Ascending aorta (tissue), 2 donors: ENCODE measurements at regions not wholly inside any gene's neighbourhood (a gene's known extent, or its start where the extent isn't known, plus 50 kb on each side); places are given as distances from the start of the nearest gene placed in this dataset.

Experiments
- DNase-seq, 2 donors: peaks; one replicate each; pipeline ENCODE4 v3.0.0-alpha.2; 2019; ENCODE audit warnings: low spot score in 2 of 2
- H3K27ac ChIP-seq, 2 donors: fragments of 200-600 bp; sonication (generic); one replicate each; pipeline ENCODE4 v1.5.1; 2016 to 2017; ENCODE audit warnings: mild to moderate bottlenecking in 1 of 2
- H3K27me3 ChIP-seq: fragments of 200-600 bp; sonication (generic); one replicate; pipeline ENCODE4 v1.5.1; 2017
- H3K36me3 ChIP-seq, 2 donors: fragments of 200-600 bp; sonication (generic); one replicate each; pipeline ENCODE4 v1.5.1; 2016
- H3K4me1 ChIP-seq, 2 donors: fragments of 200-600 bp; sonication (generic); one replicate each; pipeline ENCODE4 v1.5.1; 2016 to 2017; ENCODE audit warnings: mild to moderate bottlenecking in 1 of 2
- H3K4me3 ChIP-seq, 2 donors: fragments of 200-600 bp; sonication (generic); one replicate each; pipeline ENCODE4 v1.5.1; 2016 to 2017; ENCODE audit warnings: mild to moderate bottlenecking in 1 of 2
- H3K9me3 ChIP-seq, 2 donors: fragments of 200-600 bp; sonication (generic); one replicate each; pipeline ENCODE4 v1.5.1; 2016
- CTCF ChIP-seq, 3 experiments: fragments of 200-600 bp in 2 of 3; fragments of 450-650 bp in 1 of 3; sonication (generic) in 2 of 3; IDR thresholded peaks; one replicate each; pipeline ENCODE4 v1.5.1; 2016 to 2019; ENCODE audit warnings: antibody characterized with exemption in 3 of 3, mild to moderate bottlenecking in 1 of 3, moderate library complexity in 1 of 3
- intact Hi-C: fragments of 100-400 bp; cut with DNase I; formaldehyde crosslinking; loops from one replicate; pipeline ENCODE4 v1.15.1; 2023

- Histone ChIP-seq H3K27ac (no peak overlapping the region), H3K36me3 (no peaks in the 10 kb centered on the region), H3K9me3 (no peaks in the 10 kb centered on the region), H3K4me1 (no peaks in the 10 kb centered on the region), H3K4me3 (no peak overlapping the region), H3K27me3 (no peaks in the 10 kb centered on the region)
- no peak for TF ChIP-seq CTCF (IDR thresholded peaks at IDR 0.05)
- intact Hi-C loops = no loop called here
- DNase-seq = no peak
Observed at GRCh38 chr5:5629607-5629978, 207.1 kb downstream of the ICE1 start.

GRCh38 chr5:5628866-5629606 is 206.6 kb downstream of the ICE1 start:
- TF ChIP-seq CTCF (IDR thresholded peaks at IDR 0.05) = no peak
- intact Hi-C loops = no loop called here
- Histone ChIP-seq H3K27me3 (no peaks in the 10 kb centered on the region), H3K9me3 (no peaks in the 10 kb centered on the region), H3K27ac (no peak overlapping the region), H3K36me3 (no peaks in the 10 kb centered on the region), H3K4me3 (no peak overlapping the region), H3K4me1 (no peaks in the 10 kb centered on the region)
- DNase-seq = no peak

- no peaks in the 10 kb centered on the region for H3K4me1 ChIP-seq
- H3K27ac ChIP-seq = no peak overlapping the region
- intact Hi-C loops = no loop called here
- no peaks in the 10 kb centered on the region for H3K27me3 ChIP-seq
- no peaks in the 10 kb centered on the region for H3K9me3 ChIP-seq
- H3K36me3 ChIP-seq = no peaks in the 10 kb centered on the region
- no peak for DNase-seq
- no peak for TF ChIP-seq CTCF (IDR thresholded peaks at IDR 0.05)
- H3K4me3 ChIP-seq = no peak overlapping the region
Observed at GRCh38 chr5:5626412-5626811, 203.9 kb downstream of the ICE1 start.

GRCh38 chr5:5625491-5625890 is 203.0 kb downstream of the ICE1 start:
- Histone ChIP-seq H3K27ac (no peak overlapping the region), H3K4me3 (no peak overlapping the region), H3K4me1 (no peaks in the 10 kb centered on the region), H3K9me3 (no peaks in the 10 kb centered on the region), H3K36me3 (no peaks in the 10 kb centered on the region), H3K27me3 (no peaks in the 10 kb centered on the region)
- no peak for DNase-seq
- TF ChIP-seq CTCF (IDR thresholded peaks at IDR 0.05) = no peak
- intact Hi-C loops = no loop called here

- Histone ChIP-seq H3K4me3 (no peak overlapping the region), H3K9me3 (no peaks in the 10 kb centered on the region), H3K4me1 (no peaks in the 10 kb centered on the region), H3K27ac (no peak overlapping the region), H3K27me3 (no peaks in the 10 kb centered on the region), H3K36me3 (no peaks in the 10 kb centered on the region)
- intact Hi-C loops = no loop called here
- no peak for TF ChIP-seq CTCF (IDR thresholded peaks at IDR 0.05)
- DNase-seq = no peak
Observed at GRCh38 chr5:5623397-5623796, 200.9 kb downstream of the ICE1 start.

GRCh38 chr5:5622806-5623205 is 200.3 kb downstream of the ICE1 start:
- no peak for DNase-seq
- TF ChIP-seq CTCF (IDR thresholded peaks at IDR 0.05) = no peak
- intact Hi-C loops = no loop called here
- H3K4me3 ChIP-seq = no peak overlapping the region
- H3K36me3 ChIP-seq = no peaks in the 10 kb centered on the region
- H3K27ac ChIP-seq = no peak overlapping the region
- H3K9me3 ChIP-seq = no peaks in the 10 kb centered on the region
- H3K27me3 ChIP-seq = no peaks in the 10 kb centered on the region
- H3K4me1 ChIP-seq = no peaks in the 10 kb centered on the region
